H1 (cell line): ENCODE measurements at regions not wholly inside any gene's neighbourhood (a gene's known extent, or its start where the extent isn't known, plus 50 kb on each side); places are given as distances from the start of the nearest gene placed in this dataset.

Experiments
- CTCF ChIA-PET: fragments of 300-600 bp; sonication (Branson Sonifier 250); formaldehyde crosslinking; loops from one replicate; lab custom pipeline; 2021; ENCODE audit not compliant: partially characterized antibody; lab: Charles Lee
- POLR2A ChIA-PET: fragments of 300-600 bp; sonication (Branson Sonifier 250); formaldehyde crosslinking; loops from one replicate; lab custom pipeline; 2021; ENCODE audit warnings: inconsistent platforms; ENCODE audit not compliant: partially characterized antibody; lab: Charles Lee
- DNase-seq, 2 experiments: peaks; one replicate each; pipeline versions ENCODE4 v3.0.0 to v3.0.0-alpha.2; 2010 to 2022; ENCODE audit warnings: low spot score in 2 of 2, low read depth in 1 of 2, mixed read lengths in 1 of 2
- FAIRE-seq: peaks from 2 replicates; lab custom pipeline; 2011; peaks lifted over from hg19 to GRCh38; lab: Jason Lieb, UNC
- H2AFZ ChIP-seq: 2 replicates; pipeline ENCODE4 v1.8.1; 2012; ENCODE audit warnings: low read length, inconsistent platforms
- H2AK5ac ChIP-seq: 2 replicates; pipeline ENCODE4 v1.6.1; 2013; ENCODE audit warnings: low read depth, low read length
- H2BK120ac ChIP-seq: replicated peaks from 2 replicates; pipeline ENCODE3; 2013; ENCODE audit warnings: low read depth, low read length, inconsistent platforms
- H2BK12ac ChIP-seq: 2 replicates; pipeline ENCODE4 v1.6.1; 2013; ENCODE audit warnings: low read depth, low read length
- H2BK15ac ChIP-seq: 2 replicates; pipeline ENCODE4 v1.6.1; 2013; ENCODE audit warnings: low read length
- H2BK20ac ChIP-seq: 2 replicates; pipeline ENCODE4 v1.6.1; 2013; ENCODE audit warnings: low read length
- H2BK5ac ChIP-seq: 2 replicates; pipeline ENCODE4 v1.6.1; 2013; ENCODE audit warnings: low read depth, low read length
- H3K14ac ChIP-seq: 2 replicates; pipeline ENCODE4 v1.6.1; 2013; ENCODE audit warnings: inconsistent platforms; ENCODE audit not compliant: insufficient read length
- H3K18ac ChIP-seq: 2 replicates; pipeline ENCODE4 v1.6.1; 2013; ENCODE audit warnings: low read length; ENCODE audit errors: extremely low read depth
- H3K23ac ChIP-seq: 2 replicates; pipeline ENCODE4 v1.6.1; 2013; ENCODE audit warnings: inconsistent platforms; ENCODE audit not compliant: insufficient read length
- H3K23me2 ChIP-seq: 2 replicates; pipeline ENCODE4 v1.6.1; 2013; ENCODE audit warnings: low read depth, low read length
- H3K27ac ChIP-seq: 2 replicates; pipeline ENCODE4 v1.6.1; 2011; ENCODE audit warnings: low read depth, low read length, inconsistent platforms
- H3K27me3 ChIP-seq, 4 experiments: replicated peaks in 1 of 4; 1 replicate in 1 of 4; 2 replicates in 3 of 4; pipeline versions ENCODE4 v1.6.1 to v1.8.1; 2011 to 2013; ENCODE audit warnings: low read length in 3 of 4, mild to moderate bottlenecking in 3 of 4, inconsistent platforms in 2 of 4, mixed read lengths in 2 of 4, moderate library complexity in 1 of 4; ENCODE audit not compliant: control insufficient read depth in 3 of 4, insufficient read depth in 3 of 4; ENCODE audit errors: extremely low read depth in 1 of 4
- H3K36me3 ChIP-seq, 4 experiments: 2 replicates each; pipeline versions ENCODE4 v1.6.1 to v1.8.1; 2011 to 2013; ENCODE audit warnings: mild to moderate bottlenecking in 4 of 4, low read length in 3 of 4, moderate library complexity in 2 of 4, control low read depth in 1 of 4, inconsistent platforms in 1 of 4; ENCODE audit not compliant: insufficient read depth in 4 of 4, control insufficient read depth in 2 of 4
- H3K4ac ChIP-seq: replicated peaks from 2 replicates; pipeline ENCODE3; 2013; ENCODE audit warnings: low read length, low read depth, mixed read lengths, inconsistent platforms; ENCODE audit not compliant: insufficient read length
- H3K4me1 ChIP-seq, 4 experiments: replicated peaks in 1 of 4; 1 replicate in 1 of 4; 2 replicates in 3 of 4; pipeline versions ENCODE4 v1.6.1 to v1.8.1; 2011 to 2013; ENCODE audit warnings: low read length in 3 of 4, inconsistent platforms in 2 of 4, mixed read lengths in 1 of 4; ENCODE audit not compliant: insufficient read depth in 4 of 4, control insufficient read depth in 3 of 4
- H3K4me2 ChIP-seq, 2 experiments: 2 replicates each; pipeline versions ENCODE4 v1.6.1 to v1.8.1; 2011 to 2013; ENCODE audit warnings: low read depth in 2 of 2, low read length in 2 of 2, control low read depth in 1 of 2, inconsistent platforms in 1 of 2, mild to moderate bottlenecking in 1 of 2; ENCODE audit not compliant: insufficient read depth in 1 of 2
- H3K4me3 ChIP-seq, 4 experiments: fragments of 200-600, 300-600 bp in 1 of 4; sonication (generic), shearing (Covaris generic), sonication (Bioruptor Twin) in 1 of 4; 2 replicates each; pipeline versions ENCODE4 v1.5.1 to v1.8.1; 2011 to 2016; ENCODE audit warnings: low read length in 4 of 4, low read depth in 3 of 4, control low read depth in 2 of 4, inconsistent platforms in 2 of 4, mild to moderate bottlenecking in 2 of 4, mixed read lengths in 1 of 4, moderate library complexity in 1 of 4; ENCODE audit not compliant: insufficient read depth in 2 of 4; ENCODE audit errors: extremely low read depth in 1 of 4
- H3K56ac ChIP-seq: replicated peaks from 2 replicates; pipeline ENCODE3; 2013; ENCODE audit warnings: low read depth, mild to moderate bottlenecking, mixed read lengths, low read length, inconsistent platforms; ENCODE audit not compliant: insufficient read length
- H3K79me1 ChIP-seq: 2 replicates; pipeline ENCODE4 v1.6.1; 2013; ENCODE audit warnings: low read depth, low read length, control low read depth
- H3K79me2 ChIP-seq, 2 experiments: 2 replicates each; pipeline versions ENCODE4 v1.6.1 to v1.8.1; 2012 to 2013; ENCODE audit warnings: low read length in 2 of 2, mild to moderate bottlenecking in 2 of 2, inconsistent platforms in 1 of 2; ENCODE audit not compliant: insufficient read depth in 2 of 2, control insufficient read depth in 1 of 2
- H3K9ac ChIP-seq, 4 experiments: replicated peaks in 1 of 4; 1 replicate in 1 of 4; 2 replicates in 3 of 4; pipeline versions ENCODE4 v1.6.1 to v1.8.1; 2011 to 2013; ENCODE audit warnings: low read depth in 3 of 4, low read length in 3 of 4, control low read depth in 2 of 4, mild to moderate bottlenecking in 2 of 4, moderate library complexity in 2 of 4, inconsistent platforms in 1 of 4; ENCODE audit errors: extremely low read depth in 1 of 4
- H3K9me3 ChIP-seq, 2 experiments: 2 replicates each; pipeline versions ENCODE4 v1.6.1 to v1.8.1; 2012 to 2013; ENCODE audit warnings: mild to moderate bottlenecking in 2 of 2, moderate library complexity in 2 of 2, control low read depth in 1 of 2, inconsistent platforms in 1 of 2, low read depth in 1 of 2, low read length in 1 of 2, mixed read lengths in 1 of 2; ENCODE audit not compliant: insufficient read depth in 2 of 2
- H4K20me1 ChIP-seq, 2 experiments: replicated peaks in 1 of 2; 2 replicates each; pipeline versions ENCODE3 to v1.8.1; 2011 to 2013; ENCODE audit warnings: inconsistent platforms in 2 of 2, low read length in 2 of 2, mild to moderate bottlenecking in 1 of 2; ENCODE audit not compliant: insufficient read depth in 2 of 2, control insufficient read depth in 1 of 2
- H4K5ac ChIP-seq: 2 replicates; pipeline ENCODE4 v1.6.1; 2013; ENCODE audit warnings: low read length, low read depth, mixed read lengths, inconsistent platforms; ENCODE audit not compliant: insufficient read length
- H4K8ac ChIP-seq: 2 replicates; pipeline ENCODE4 v1.8.0; 2013; ENCODE audit warnings: mild to moderate bottlenecking, moderate library complexity, low read length, inconsistent platforms; ENCODE audit not compliant: insufficient read depth; ENCODE audit errors: extremely low read depth
- H4K91ac ChIP-seq: replicated peaks from 2 replicates; pipeline ENCODE3; 2013; ENCODE audit warnings: low read length, mixed read lengths, inconsistent platforms; ENCODE audit not compliant: insufficient read length
- ATF3 ChIP-seq: IDR thresholded peaks from 2 replicates; pipeline ENCODE4 v1.6.1; 2011; ENCODE audit warnings: low read depth, mild to moderate bottlenecking, low read length; ENCODE audit not compliant: insufficient read depth
- BACH1 ChIP-seq: IDR thresholded peaks from 2 replicates; pipeline ENCODE4 v1.6.1; 2012; ENCODE audit warnings: low read length, improper control_type of control experiment
- NRF1 ChIP-seq: IDR thresholded peaks from 2 replicates; pipeline ENCODE4 v1.6.1; 2011; ENCODE audit warnings: mild to moderate bottlenecking, low read depth, low read length, improper control_type of control experiment
- SIX5 ChIP-seq: IDR thresholded peaks from 2 replicates; pipeline ENCODE4 v1.6.1; 2011; ENCODE audit warnings: mild to moderate bottlenecking, low read depth, low read length
- TCF12 ChIP-seq: IDR thresholded peaks from 2 replicates; pipeline ENCODE4 v1.6.1; 2011; ENCODE audit warnings: low read depth, mild to moderate bottlenecking, low read length
- WGBS, 2 experiments: shearing (Covaris generic) in 1 of 2; methylation state at CpG; one replicate each; pipeline versions ENCODE4 v1.1.6 to v1.1.7; 2013 to 2015; ENCODE audit warnings: low lambda C conversion rate in 2 of 2, mixed read lengths in 2 of 2, inconsistent platforms in 1 of 2, low coverage in 1 of 2, missing lambda C conversion rate in 1 of 2; ENCODE audit not compliant: insufficient replicate concordance in 2 of 2, insufficient coverage in 1 of 2, insufficient read length in 1 of 2; ENCODE audit errors: extremely low coverage in 1 of 2, missing lambda C conversion rate in 1 of 2; 5-methylcytosine and 5-hydroxymethylcytosine counted together

GRCh38 chr22:42187646-42188045 lies 57.0 kb upstream of the CYP2D6 start:
- TF ChIP-seq SIX5 (no peak), TCF12 (no peak), ATF3 (no peak), BACH1 (no peak), NRF1 (no peak)
- no peak overlapping the region for H3K27ac ChIP-seq
- DNase-seq (no peak), FAIRE-seq (no peak)
- no peak overlapping the region for H3K9ac ChIP-seq
- no peak overlapping the region for H2BK15ac ChIP-seq
- H4K20me1 ChIP-seq = peaks cover 22 to 27% of the 10 kb centered on the region in 2 experiments
- H3K23ac ChIP-seq = no peak overlapping the region
- H2BK5ac ChIP-seq = no peak overlapping the region
- H3K56ac ChIP-seq = no peak overlapping the region
- H4K8ac ChIP-seq = no peak overlapping the region
- H3K27me3 ChIP-seq = no peaks in the 10 kb centered on the region
- no peak overlapping the region for H3K4me2 ChIP-seq
- H3K9me3 ChIP-seq = no peaks in the 10 kb centered on the region
- no peaks in the 10 kb centered on the region for H3K36me3 ChIP-seq
- no peak overlapping the region for H2BK120ac ChIP-seq
- no peak overlapping the region for H2BK20ac ChIP-seq
- WGBS, 2 experiments = 91% methylated on average over 3 of the region's 3 CpGs; no CpG with 5 or more reads in 1 of the 2 experiments
- H4K91ac ChIP-seq = no peak overlapping the region
- H3K4me1 ChIP-seq = peaks cover 0 to 9% (median 3%) of the 10 kb centered on the region in 4 experiments; a peak in 5 of 7 replicates
- no peak overlapping the region for H2AK5ac ChIP-seq
- H3K23me2 ChIP-seq = no peaks in the 10 kb centered on the region
- no peak overlapping the region for H2BK12ac ChIP-seq
- no peak overlapping the region for H3K18ac ChIP-seq
- H3K4me3 ChIP-seq = no peak overlapping the region
- POLR2A ChIA-PET = no interaction called here
- no peak overlapping the region for H3K14ac ChIP-seq
- H3K79me2 ChIP-seq = peaks cover 3 to 78% of the 10 kb centered on the region in 2 experiments; a peak in 3 of 4 replicates
- CTCF ChIA-PET = interaction anchor here (0.8 to 1.3 kb wide), 4 partner anchors 11 to 126 kb away, joined by 3 to 5 read pairs (median 3); no protein-coding TSS in a partner anchor
- peaks cover 11% of the 10 kb centered on the region for H3K79me1 ChIP-seq
- H3K4ac ChIP-seq = no peak overlapping the region
- H4K5ac ChIP-seq = no peak overlapping the region
- no peak overlapping the region for H2AFZ ChIP-seq
